HCT116 (cell line): ENCODE measurements at regions not wholly inside any gene's neighbourhood (a gene's known extent, or its start where the extent isn't known, plus 50 kb on each side); places are given as distances from the start of the nearest gene placed in this dataset.

Experiments used
- ATAC-seq: fragments of 200-7000 bp; cut with Tn5 transposase; 2 replicates; pipeline ENCODE4 v1.9.1; 2020; ENCODE audit warnings: mild to moderate bottlenecking, moderate library complexity
- BruUV-seq: library from RNA; stranded (reverse); fragments of 400-500 nt; replicated peaks from 2 replicates; lab custom pipeline; 2021; lab: Mats Ljungman, UMichigan
- CTCF ChIA-PET: fragments of 300-600 bp; sonication (Branson Sonifier 250); formaldehyde crosslinking; loops from one replicate; lab custom pipeline; 2021; ENCODE audit warnings: antibody characterized with exemption; lab: Charles Lee
- POLR2A ChIA-PET: fragments of 300-600, 350-600 bp; sonication (Branson Sonifier 250); formaldehyde crosslinking; loops from one replicate; lab custom pipeline; 2021; ENCODE audit warnings: antibody characterized with exemption; lab: Charles Lee
- RAD21 ChIA-PET, 2 experiments: fragments of 300-600 bp; sonication (Branson Sonifier 250); formaldehyde crosslinking; loops; one replicate each; lab custom pipeline; 2023; ENCODE audit warnings: low total read pairs in 2 of 2; ENCODE audit not compliant: uncharacterized antibody in 2 of 2, unreplicated experiment in 2 of 2, low non-redundant PET in 1 of 2; lab: Charles Lee
- DNase-seq: peaks from one replicate; pipeline ENCODE4 v3.0.0-alpha.2; 2010; ENCODE audit warnings: low read depth, low spot score
- H2AFZ ChIP-seq: fragments of 200-600 bp; shearing (Covaris generic), sonication (generic); 2 replicates; pipeline ENCODE4 v1.6.1; 2017; ENCODE audit warnings: low read depth, mixed run types, mixed read lengths, antibody characterized with exemption, low read length; ENCODE audit not compliant: poor library complexity, severe bottlenecking
- H3K27ac ChIP-seq: 2 replicates; pipeline ENCODE4 v1.5.1; 2012; ENCODE audit warnings: low read depth, low read length
- H3K27me3 ChIP-seq: fragments of 200-600 bp; sonication (generic); 2 replicates; pipeline ENCODE4 v1.6.1; 2016; ENCODE audit warnings: mixed run types, low read length, mixed read lengths; ENCODE audit not compliant: insufficient read depth
- H3K36me3 ChIP-seq, 2 experiments: fragments of 200-500 bp in 1 of 2; fragments of 200-600 bp in 1 of 2; sonication (Bioruptor generic) in 1 of 2; sonication (generic) in 1 of 2; 2 replicates each; pipeline versions ENCODE4 v1.5.1 to v1.6.1; 2014 to 2016; ENCODE audit warnings: low read length in 2 of 2, inconsistent platforms in 1 of 2, mixed read lengths in 1 of 2, mixed run types in 1 of 2; ENCODE audit not compliant: insufficient read depth in 2 of 2, control insufficient read depth in 1 of 2
- H3K4me1 ChIP-seq, 2 experiments: fragments of 200-600 bp in 1 of 2; sonication (generic) in 1 of 2; 2 replicates each; pipeline versions ENCODE4 v1.5.1 to v1.6.1; 2012 to 2017; ENCODE audit warnings: low read length in 2 of 2, inconsistent platforms in 1 of 2, mild to moderate bottlenecking in 1 of 2, mixed read lengths in 1 of 2, mixed run types in 1 of 2, moderate library complexity in 1 of 2; ENCODE audit not compliant: insufficient read depth in 2 of 2, control insufficient read depth in 1 of 2
- H3K4me2 ChIP-seq: fragments of 200-600 bp; sonication (generic); 2 replicates; pipeline ENCODE4 v1.6.1; 2017; ENCODE audit warnings: mixed run types, low read length, mixed read lengths
- H3K4me3 ChIP-seq, 2 experiments: fragments of 200-600 bp in 1 of 2; sonication (generic) in 1 of 2; replicated peaks in 1 of 2; 2 replicates each; pipeline ENCODE4 v1.5.1; 2011 to 2016; ENCODE audit warnings: low read length in 2 of 2, control low read depth in 1 of 2, low read depth in 1 of 2, mild to moderate bottlenecking in 1 of 2, mixed read lengths in 1 of 2, mixed run types in 1 of 2
- H3K79me2 ChIP-seq: fragments of 200-600 bp; sonication (generic); 2 replicates; pipeline ENCODE4 v1.6.1; 2017; ENCODE audit warnings: mild to moderate bottlenecking, mixed run types, low read length, moderate library complexity, mixed read lengths; ENCODE audit not compliant: insufficient read depth
- H3K9ac ChIP-seq: fragments of 200-600 bp; sonication (generic); 2 replicates; pipeline ENCODE4 v1.6.1; 2016; ENCODE audit warnings: low read length, mixed read lengths
- H3K9me2 ChIP-seq: fragments of 200-600 bp; sonication (generic), shearing (Covaris generic); 2 replicates; pipeline ENCODE4 v1.6.1; 2017; ENCODE audit warnings: mixed run types, mild to moderate bottlenecking, moderate library complexity; ENCODE audit not compliant: insufficient read depth
- H3K9me3 ChIP-seq, 2 experiments: fragments of 200-500 bp in 1 of 2; fragments of 200-600 bp in 1 of 2; sonication (Bioruptor generic) in 1 of 2; sonication (generic) in 1 of 2; 2 replicates each; pipeline ENCODE4 v1.6.1; 2014 to 2017; ENCODE audit warnings: low read length in 2 of 2, mixed read lengths in 2 of 2, inconsistent platforms in 1 of 2, low read depth in 1 of 2, mild to moderate bottlenecking in 1 of 2, mixed run types in 1 of 2, moderate library complexity in 1 of 2; ENCODE audit not compliant: control insufficient read depth in 1 of 2, insufficient read depth in 1 of 2
- H4K20me1 ChIP-seq: fragments of 200-600 bp; sonication (generic), shearing (Covaris generic); 2 replicates; pipeline ENCODE4 v1.6.1; 2017; ENCODE audit warnings: mixed run types, mild to moderate bottlenecking, moderate library complexity; ENCODE audit not compliant: insufficient read depth
- CBX3 ChIP-seq: IDR thresholded peaks from 2 replicates; pipeline ENCODE4 v1.6.1; 2012; ENCODE audit warnings: low read depth
- CEBPB ChIP-seq: IDR thresholded peaks from 2 replicates; pipeline ENCODE4 v1.6.1; 2012; ENCODE audit warnings: low read depth
- EGR1 ChIP-seq: IDR thresholded peaks from 2 replicates; pipeline ENCODE4 v1.6.1; 2012; ENCODE audit warnings: low read depth
- EZH2 ChIP-seq: fragments of 200-600 bp; sonication (generic); IDR thresholded peaks from 2 replicates; pipeline ENCODE4 v1.6.1; 2017; ENCODE audit warnings: antibody characterized with exemption, mixed run types
- EZH2phosphoT487 ChIP-seq: fragments of 200-600 bp; IDR thresholded peaks from 2 replicates; pipeline ENCODE4 v1.6.1; 2018; ENCODE audit warnings: antibody characterized with exemption, borderline replicate concordance
- FOSL1 ChIP-seq: IDR thresholded peaks from 2 replicates; pipeline ENCODE4 v1.6.1; 2012; ENCODE audit warnings: low read depth
- POLR2A ChIP-seq: IDR thresholded peaks from 2 replicates; pipeline ENCODE4 v1.7.0; 2011; ENCODE audit warnings: borderline replicate concordance; ENCODE audit not compliant: insufficient read depth, insufficient read length; ENCODE audit errors: extremely low read depth
- POLR2AphosphoS5 ChIP-seq: IDR thresholded peaks from 2 replicates; pipeline ENCODE4 v1.6.1; 2011; ENCODE audit warnings: mild to moderate bottlenecking, low read depth, low read length, moderate library complexity
- RAD21 ChIP-seq: IDR thresholded peaks from 2 replicates; pipeline ENCODE4 v1.6.1; 2012; ENCODE audit warnings: low read depth, mild to moderate bottlenecking
- SP1 ChIP-seq: IDR thresholded peaks from 2 replicates; pipeline ENCODE4 v1.6.1; 2012; ENCODE audit warnings: low read depth
- SRF ChIP-seq: IDR thresholded peaks from 2 replicates; pipeline ENCODE4 v1.6.1; 2012; ENCODE audit warnings: low read depth
- TCF7L2 ChIP-seq: IDR thresholded peaks from 2 replicates; pipeline ENCODE4 v1.7.0; 2011; ENCODE audit warnings: borderline replicate concordance, inconsistent platforms; ENCODE audit not compliant: insufficient read depth, insufficient read length; ENCODE audit errors: extremely low read depth
- YY1 ChIP-seq: IDR thresholded peaks from 2 replicates; pipeline ENCODE4 v1.6.1; 2011; ENCODE audit warnings: low read length, low read depth, moderate library complexity, mild to moderate bottlenecking; ENCODE audit not compliant: insufficient replicate concordance; ENCODE audit errors: extremely low read depth
- ZFX ChIP-seq: fragments of 450-650 bp; IDR thresholded peaks from 2 replicates; pipeline ENCODE4 v1.6.1; 2017
- ZNF274 ChIP-seq: fragments of 200-500 bp; sonication (Bioruptor generic); IDR thresholded peaks from 2 replicates; pipeline ENCODE4 v1.6.1; 2014; ENCODE audit warnings: mild to moderate bottlenecking, low read depth, low read length, inconsistent platforms
- intact Hi-C: fragments of 100-400 bp; cut with micrococcal nuclease; formaldehyde crosslinking; loops from 2 replicates; pipeline ENCODE4 v1.10.0; 2022
- TF ChIP-seq, protein P1 (sequence below), 3 experiments: fragments of 200-600 bp in 1 of 3; sonication (generic) in 1 of 3; IDR thresholded peaks in 2 of 3; conservative IDR thresholded peaks in 1 of 3; 2 replicates each; pipeline ENCODE4 v1.5.1; 2012 to 2017; ENCODE audit warnings: low read depth in 2 of 3, low read length in 2 of 3, antibody characterized with exemption in 1 of 3, borderline replicate concordance in 1 of 3, control low read depth in 1 of 3, mild to moderate bottlenecking in 1 of 3, mixed read lengths in 1 of 3, mixed run types in 1 of 3, moderate library complexity in 1 of 3; ENCODE audit not compliant: insufficient read depth in 1 of 3
- TF ChIP-seq, protein P2 (sequence below): IDR thresholded peaks from 2 replicates; pipeline ENCODE4 v1.6.1; 2012; ENCODE audit warnings: low read depth
- TF ChIP-seq, protein P3 (sequence below): IDR thresholded peaks from 2 replicates; pipeline ENCODE4 v1.6.1; 2012
- TF ChIP-seq, protein P4 (sequence below): IDR thresholded peaks from 2 replicates; pipeline ENCODE4 v1.6.1; 2011; ENCODE audit warnings: mild to moderate bottlenecking, low read length, moderate library complexity; ENCODE audit not compliant: insufficient replicate concordance; ENCODE audit errors: extremely low read depth

DNA sequence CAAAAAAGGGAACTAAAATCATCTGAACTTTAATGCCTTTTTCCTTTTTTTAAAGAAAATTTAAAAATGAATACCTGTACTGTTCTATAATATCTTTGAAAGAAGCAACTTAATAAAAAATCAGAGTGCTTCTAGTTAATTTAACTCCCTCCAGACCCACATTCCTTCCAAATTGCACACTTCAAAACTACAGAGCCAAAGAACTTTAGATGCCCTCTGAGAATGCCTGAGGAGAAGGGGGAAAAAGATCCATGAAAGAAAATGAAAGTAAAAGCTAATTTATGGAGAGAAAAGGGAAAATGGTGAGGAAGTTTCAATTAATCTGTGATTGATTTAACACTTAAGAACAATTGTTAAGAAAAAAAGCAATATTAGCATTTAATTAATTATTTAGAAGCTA is 1141.6 kb downstream of the IGSF11 start:
- RAD21 ChIA-PET: no interaction called here

More for the DNA sequence above, 1141.6 kb downstream of the IGSF11 start:
- ChIA-PET CTCF (no interaction called here), POLR2A (no interaction called here)
- Histone ChIP-seq H3K4me2 (no peak overlapping the region), H3K9ac (no peak overlapping the region), H4K20me1 (no peaks in the 10 kb centered on the region), H2AFZ (no peak overlapping the region), H3K36me3 (no peaks in the 10 kb centered on the region), H3K4me3 (no peak overlapping the region), H3K27me3 (no peaks in the 10 kb centered on the region), H3K27ac (no peak overlapping the region), H3K79me2 (no peaks in the 10 kb centered on the region), H3K4me1 (no peaks in the 10 kb centered on the region), H3K9me2 (no peaks in the 10 kb centered on the region), H3K9me3 (peaks cover 0 to 4% of the 10 kb centered on the region in 2 experiments; a peak in 1 of 4 replicates)
- DNase-seq: no peak
- intact Hi-C loops: no loop called here
- no peak for ATAC-seq
- BruUV-seq: no TSS peak
- TF ChIP-seq, protein P1, sequence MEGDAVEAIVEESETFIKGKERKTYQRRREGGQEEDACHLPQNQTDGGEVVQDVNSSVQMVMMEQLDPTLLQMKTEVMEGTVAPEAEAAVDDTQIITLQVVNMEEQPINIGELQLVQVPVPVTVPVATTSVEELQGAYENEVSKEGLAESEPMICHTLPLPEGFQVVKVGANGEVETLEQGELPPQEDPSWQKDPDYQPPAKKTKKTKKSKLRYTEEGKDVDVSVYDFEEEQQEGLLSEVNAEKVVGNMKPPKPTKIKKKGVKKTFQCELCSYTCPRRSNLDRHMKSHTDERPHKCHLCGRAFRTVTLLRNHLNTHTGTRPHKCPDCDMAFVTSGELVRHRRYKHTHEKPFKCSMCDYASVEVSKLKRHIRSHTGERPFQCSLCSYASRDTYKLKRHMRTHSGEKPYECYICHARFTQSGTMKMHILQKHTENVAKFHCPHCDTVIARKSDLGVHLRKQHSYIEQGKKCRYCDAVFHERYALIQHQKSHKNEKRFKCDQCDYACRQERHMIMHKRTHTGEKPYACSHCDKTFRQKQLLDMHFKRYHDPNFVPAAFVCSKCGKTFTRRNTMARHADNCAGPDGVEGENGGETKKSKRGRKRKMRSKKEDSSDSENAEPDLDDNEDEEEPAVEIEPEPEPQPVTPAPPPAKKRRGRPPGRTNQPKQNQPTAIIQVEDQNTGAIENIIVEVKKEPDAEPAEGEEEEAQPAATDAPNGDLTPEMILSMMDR (IDR thresholded peaks at IDR 0.05 in 2 of 3, conservative IDR thresholded peaks at IDR 0.05 in 1 of 3; ENCODE audit: borderline replicate concordance in 1 of 3, insufficient read depth in 1 of 3, low read depth in 2 of 3, low read length in 2 of 3): no peak
- no peak for TF ChIP-seq EZH2phosphoT487
- TF ChIP-seq SP1: no peak
- TF ChIP-seq CBX3: no peak
- TF ChIP-seq ZNF274: no peak
- no peak for TF ChIP-seq EZH2
- TF ChIP-seq SRF: no peak
- no peak for TF ChIP-seq YY1
- no peak for TF ChIP-seq RAD21
- no peak for TF ChIP-seq TCF7L2
- no peak for TF ChIP-seq FOSL1
- TF ChIP-seq, protein P2, sequence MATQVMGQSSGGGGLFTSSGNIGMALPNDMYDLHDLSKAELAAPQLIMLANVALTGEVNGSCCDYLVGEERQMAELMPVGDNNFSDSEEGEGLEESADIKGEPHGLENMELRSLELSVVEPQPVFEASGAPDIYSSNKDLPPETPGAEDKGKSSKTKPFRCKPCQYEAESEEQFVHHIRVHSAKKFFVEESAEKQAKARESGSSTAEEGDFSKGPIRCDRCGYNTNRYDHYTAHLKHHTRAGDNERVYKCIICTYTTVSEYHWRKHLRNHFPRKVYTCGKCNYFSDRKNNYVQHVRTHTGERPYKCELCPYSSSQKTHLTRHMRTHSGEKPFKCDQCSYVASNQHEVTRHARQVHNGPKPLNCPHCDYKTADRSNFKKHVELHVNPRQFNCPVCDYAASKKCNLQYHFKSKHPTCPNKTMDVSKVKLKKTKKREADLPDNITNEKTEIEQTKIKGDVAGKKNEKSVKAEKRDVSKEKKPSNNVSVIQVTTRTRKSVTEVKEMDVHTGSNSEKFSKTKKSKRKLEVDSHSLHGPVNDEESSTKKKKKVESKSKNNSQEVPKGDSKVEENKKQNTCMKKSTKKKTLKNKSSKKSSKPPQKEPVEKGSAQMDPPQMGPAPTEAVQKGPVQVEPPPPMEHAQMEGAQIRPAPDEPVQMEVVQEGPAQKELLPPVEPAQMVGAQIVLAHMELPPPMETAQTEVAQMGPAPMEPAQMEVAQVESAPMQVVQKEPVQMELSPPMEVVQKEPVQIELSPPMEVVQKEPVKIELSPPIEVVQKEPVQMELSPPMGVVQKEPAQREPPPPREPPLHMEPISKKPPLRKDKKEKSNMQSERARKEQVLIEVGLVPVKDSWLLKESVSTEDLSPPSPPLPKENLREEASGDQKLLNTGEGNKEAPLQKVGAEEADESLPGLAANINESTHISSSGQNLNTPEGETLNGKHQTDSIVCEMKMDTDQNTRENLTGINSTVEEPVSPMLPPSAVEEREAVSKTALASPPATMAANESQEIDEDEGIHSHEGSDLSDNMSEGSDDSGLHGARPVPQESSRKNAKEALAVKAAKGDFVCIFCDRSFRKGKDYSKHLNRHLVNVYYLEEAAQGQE: no peak
- no peak for TF ChIP-seq EGR1
- no peak for TF ChIP-seq ZFX
- TF ChIP-seq, protein P3, sequence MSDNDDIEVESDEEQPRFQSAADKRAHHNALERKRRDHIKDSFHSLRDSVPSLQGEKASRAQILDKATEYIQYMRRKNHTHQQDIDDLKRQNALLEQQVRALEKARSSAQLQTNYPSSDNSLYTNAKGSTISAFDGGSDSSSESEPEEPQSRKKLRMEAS: no peak
- TF ChIP-seq, protein P4, sequence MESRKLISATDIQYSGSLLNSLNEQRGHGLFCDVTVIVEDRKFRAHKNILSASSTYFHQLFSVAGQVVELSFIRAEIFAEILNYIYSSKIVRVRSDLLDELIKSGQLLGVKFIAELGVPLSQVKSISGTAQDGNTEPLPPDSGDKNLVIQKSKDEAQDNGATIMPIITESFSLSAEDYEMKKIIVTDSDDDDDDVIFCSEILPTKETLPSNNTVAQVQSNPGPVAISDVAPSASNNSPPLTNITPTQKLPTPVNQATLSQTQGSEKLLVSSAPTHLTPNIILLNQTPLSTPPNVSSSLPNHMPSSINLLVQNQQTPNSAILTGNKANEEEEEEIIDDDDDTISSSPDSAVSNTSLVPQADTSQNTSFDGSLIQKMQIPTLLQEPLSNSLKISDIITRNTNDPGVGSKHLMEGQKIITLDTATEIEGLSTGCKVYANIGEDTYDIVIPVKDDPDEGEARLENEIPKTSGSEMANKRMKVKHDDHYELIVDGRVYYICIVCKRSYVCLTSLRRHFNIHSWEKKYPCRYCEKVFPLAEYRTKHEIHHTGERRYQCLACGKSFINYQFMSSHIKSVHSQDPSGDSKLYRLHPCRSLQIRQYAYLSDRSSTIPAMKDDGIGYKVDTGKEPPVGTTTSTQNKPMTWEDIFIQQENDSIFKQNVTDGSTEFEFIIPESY: no peak
- TF ChIP-seq POLR2AphosphoS5: no peak
- TF ChIP-seq POLR2A: no peak
- no peak for TF ChIP-seq CEBPB
- TF ChIP-seq, all 23 proteins: peak for 0
